Activated CD8-positive, alpha-beta T cell treated with anti-CD3 and anti-CD28 coated beads for 36 hours (primary cell): ENCODE measurements at regions not wholly inside any gene's neighbourhood (a gene's known extent, or its start where the extent isn't known, plus 50 kb on each side); places are given as distances from the start of the nearest gene placed in this dataset.

Source experiments
- ATAC-seq: fragments of 200-7000 bp; cut with Tn5 transposase; one replicate; pipeline ENCODE4 v1.10.0; 2021; ENCODE audit warnings: mild to moderate bottlenecking, moderate library complexity
- CTCF ChIA-PET: fragments of 350-600 bp; sonication (Branson Sonifier 250); formaldehyde crosslinking; loops from one replicate; lab custom pipeline; 2021; ENCODE audit warnings: antibody characterized with exemption; lab: Charles Lee
- POLR2A ChIA-PET: fragments of 350-600 bp; sonication (Branson Sonifier 250); formaldehyde crosslinking; loops from one replicate; lab custom pipeline; 2021; ENCODE audit warnings: antibody characterized with exemption; lab: Charles Lee
- DNase-seq: peaks from one replicate; pipeline ENCODE4 v3.0.0-alpha.2; 2020
- H3K27ac Mint-ChIP-seq: one replicate; pipeline ENCODE4 v1.8.0; 2021; ENCODE audit warnings: mild to moderate bottlenecking, mixed read lengths
- H3K27me3 Mint-ChIP-seq: one replicate; pipeline ENCODE4 v1.8.0; 2021; ENCODE audit warnings: mixed read lengths
- H3K36me3 Mint-ChIP-seq: one replicate; pipeline ENCODE4 v1.8.0; 2021; ENCODE audit warnings: low read depth, mixed read lengths
- H3K4me1 Mint-ChIP-seq: one replicate; pipeline ENCODE4 v1.8.0; 2021; ENCODE audit warnings: low read depth, mixed read lengths
- H3K4me3 Mint-ChIP-seq: one replicate; pipeline ENCODE4 v1.8.0; 2021; ENCODE audit warnings: mild to moderate bottlenecking, moderate library complexity, mixed read lengths
- H3K9me3 Mint-ChIP-seq: one replicate; pipeline ENCODE4 v1.8.0; 2021; ENCODE audit warnings: mixed read lengths
- intact Hi-C: fragments of 100-400 bp; cut with micrococcal nuclease; formaldehyde crosslinking; loops from one replicate; pipeline ENCODE4 v1.10.0; 2022
- TF ChIP-seq, protein P1 (sequence below): fragments of 200-600 bp; IDR thresholded peaks from one replicate; pipeline ENCODE4 v1.8.0; 2022; ENCODE audit warnings: antibody characterized with exemption, mild to moderate bottlenecking

GRCh38 chr16:50480206-50480605 lies 68.0 kb upstream of the NKD1 start:
- Mint-ChIP-seq H3K27ac (no peak overlapping the region), H3K4me1 (no peaks in the 10 kb centered on the region), H3K4me3 (no peak overlapping the region), H3K9me3 (peaks cover 8% of the 10 kb centered on the region), H3K27me3 (no peaks in the 10 kb centered on the region), H3K36me3 (no peaks in the 10 kb centered on the region)
- CTCF ChIA-PET, result interaction anchor here (0.6 to 1.5 kb wide), 2 partner anchors 15 to 126 kb away, joined by 3 read pairs; no protein-coding TSS in a partner anchor
- intact Hi-C loops, result no loop called here
- TF ChIP-seq, protein P1, sequence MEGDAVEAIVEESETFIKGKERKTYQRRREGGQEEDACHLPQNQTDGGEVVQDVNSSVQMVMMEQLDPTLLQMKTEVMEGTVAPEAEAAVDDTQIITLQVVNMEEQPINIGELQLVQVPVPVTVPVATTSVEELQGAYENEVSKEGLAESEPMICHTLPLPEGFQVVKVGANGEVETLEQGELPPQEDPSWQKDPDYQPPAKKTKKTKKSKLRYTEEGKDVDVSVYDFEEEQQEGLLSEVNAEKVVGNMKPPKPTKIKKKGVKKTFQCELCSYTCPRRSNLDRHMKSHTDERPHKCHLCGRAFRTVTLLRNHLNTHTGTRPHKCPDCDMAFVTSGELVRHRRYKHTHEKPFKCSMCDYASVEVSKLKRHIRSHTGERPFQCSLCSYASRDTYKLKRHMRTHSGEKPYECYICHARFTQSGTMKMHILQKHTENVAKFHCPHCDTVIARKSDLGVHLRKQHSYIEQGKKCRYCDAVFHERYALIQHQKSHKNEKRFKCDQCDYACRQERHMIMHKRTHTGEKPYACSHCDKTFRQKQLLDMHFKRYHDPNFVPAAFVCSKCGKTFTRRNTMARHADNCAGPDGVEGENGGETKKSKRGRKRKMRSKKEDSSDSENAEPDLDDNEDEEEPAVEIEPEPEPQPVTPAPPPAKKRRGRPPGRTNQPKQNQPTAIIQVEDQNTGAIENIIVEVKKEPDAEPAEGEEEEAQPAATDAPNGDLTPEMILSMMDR, result no peak
- POLR2A ChIA-PET, result no interaction called here
- ATAC-seq (no peak), DNase-seq (no peak)

- ChIA-PET CTCF (interaction anchor here (0.6 to 1.6 kb wide), 2 partner anchors 125 to 187 kb away, joined by 3 to 4 read pairs; no protein-coding TSS in a partner anchor), POLR2A (no interaction called here)
- H3K27ac Mint-ChIP-seq, result no peak overlapping the region
- DNase-seq (no peak), ATAC-seq (no peak)
- peaks cover 3% of the 10 kb centered on the region for H3K4me1 Mint-ChIP-seq
- H3K27me3 Mint-ChIP-seq, result no peaks in the 10 kb centered on the region
- H3K4me3 Mint-ChIP-seq, result no peak overlapping the region
- no peaks in the 10 kb centered on the region for H3K36me3 Mint-ChIP-seq
- peaks cover 6% of the 10 kb centered on the region for H3K9me3 Mint-ChIP-seq
- TF ChIP-seq, protein P1, result no peak
- intact Hi-C loops, result no loop called here
Measured at GRCh38 chr16:50479771-50480170, 68.4 kb upstream of the NKD1 start.

- Mint-ChIP-seq H3K4me1 (peaks cover 11% of the 10 kb centered on the region), H3K36me3 (no peaks in the 10 kb centered on the region), H3K27ac (no peak overlapping the region), H3K4me3 (no peak overlapping the region), H3K27me3 (no peaks in the 10 kb centered on the region), H3K9me3 (no peaks in the 10 kb centered on the region)
- ChIA-PET CTCF (interaction anchor here (1.6 kb wide), 1 partner anchor 188 kb away, joined by 4 read pairs; no protein-coding TSS in a partner anchor), POLR2A (no interaction called here)
- ATAC-seq (no peak), DNase-seq (no peak)
- TF ChIP-seq, protein P1, result no peak
- intact Hi-C loops, result no loop called here
Measured at GRCh38 chr16:50478773-50479149, 69.4 kb upstream of the NKD1 start.

- DNase-seq (no peak), ATAC-seq (no peak)
- ChIA-PET CTCF (interaction anchor here (1.0 to 1.6 kb wide), 2 partner anchors 29 to 188 kb away, joined by 3 to 4 read pairs; no protein-coding TSS in a partner anchor), POLR2A (no interaction called here)
- Mint-ChIP-seq H3K4me3 (no peak overlapping the region), H3K4me1 (peaks cover 16% of the 10 kb centered on the region), H3K27me3 (no peaks in the 10 kb centered on the region), H3K9me3 (no peaks in the 10 kb centered on the region), H3K36me3 (no peaks in the 10 kb centered on the region), H3K27ac (no peak overlapping the region)
- intact Hi-C loops, result no loop called here
- TF ChIP-seq, protein P1, result no peak
Measured at GRCh38 chr16:50478075-50478772, 70.0 kb upstream of the NKD1 start.

DNA sequence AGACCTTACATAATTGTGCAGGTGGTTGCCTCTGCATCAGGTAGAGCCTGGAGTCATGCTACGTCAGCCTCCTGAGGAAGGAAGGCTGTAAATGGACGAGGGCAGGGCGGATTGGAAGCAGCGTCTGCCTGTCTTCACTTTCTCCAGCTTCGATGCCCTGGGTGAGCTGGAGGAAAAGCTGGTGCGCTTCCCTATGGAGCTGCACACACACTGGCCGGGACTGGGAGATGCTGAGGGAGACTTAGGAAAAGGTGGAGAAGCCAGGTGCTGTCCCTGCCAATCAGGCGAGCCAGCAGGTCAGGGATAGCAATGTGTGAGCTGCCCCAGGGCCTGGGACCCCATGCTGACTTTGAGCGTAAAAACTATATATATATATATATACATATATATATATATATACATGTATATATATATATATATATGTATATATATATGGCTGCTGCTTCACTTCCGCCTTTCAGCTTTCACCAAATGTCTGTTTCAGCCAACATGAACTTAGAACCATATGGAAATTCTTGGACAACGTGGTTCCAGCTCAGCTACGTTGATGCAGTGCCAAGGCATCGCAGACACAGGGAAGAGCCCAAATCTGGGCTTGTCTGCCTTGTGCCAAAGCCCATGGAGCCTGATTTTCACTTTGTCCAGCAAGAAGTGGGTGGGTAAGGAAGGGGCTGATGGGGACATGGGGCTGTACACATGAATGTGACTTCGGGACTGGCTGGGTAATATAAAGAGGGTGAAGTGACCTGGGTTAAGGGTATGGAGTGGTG lies 71.5 kb upstream of the NKD1 start:
- Mint-ChIP-seq H3K27ac (no peak overlapping the region), H3K9me3 (no peaks in the 10 kb centered on the region), H3K36me3 (no peaks in the 10 kb centered on the region), H3K27me3 (no peaks in the 10 kb centered on the region), H3K4me1 (peaks cover 20% of the 10 kb centered on the region), H3K4me3 (no peak overlapping the region)
- ATAC-seq (no peak), DNase-seq (no peak)
- TF ChIP-seq, protein P1, result no peak
- intact Hi-C loops, result no loop called here
- ChIA-PET CTCF (no interaction called here), POLR2A (no interaction called here)
